Right atrium auricular region (tissue), 2 donors: ENCODE measurements at regions not wholly inside any gene's neighbourhood (a gene's known extent, or its start where the extent isn't known, plus 50 kb on each side); places are given as distances from the start of the nearest gene placed in this dataset.
"Not testable (repeated sequence)": the region's sequence is repeated elsewhere in the genome, so short reads cannot be mapped to it uniquely, and the experiment has no call there.

Experiments used
- DNase-seq: peaks from one replicate; pipeline ENCODE4 v3.0.0-alpha.2; 2019; ENCODE audit warnings: low spot score
- H3K27ac ChIP-seq, 2 donors: fragments of 200-600 bp; sonication (generic); 1 replicate in 1 of 2; 2 replicates in 1 of 2; pipeline ENCODE4 v1.5.1; 2016 to 2019
- H3K27me3 ChIP-seq, 2 donors: fragments of 200-600 bp; sonication (generic); one replicate each; pipeline versions ENCODE4 v1.5.1 to v1.6.0; 2017 to 2019
- H3K36me3 ChIP-seq: fragments of 200-600 bp; sonication (generic); one replicate; pipeline ENCODE4 v1.5.1; 2016
- H3K4me1 ChIP-seq, 2 donors: fragments of 200-600 bp; sonication (generic); one replicate each; pipeline versions ENCODE4 v1.5.1 to v1.6.0; 2017 to 2019
- H3K4me3 ChIP-seq, 2 donors: fragments of 200-600 bp; sonication (generic); 1 replicate in 1 of 2; 2 replicates in 1 of 2; pipeline ENCODE4 v1.5.1; 2017 to 2019; ENCODE audit warnings: mild to moderate bottlenecking in 1 of 2, moderate library complexity in 1 of 2
- H3K9me3 ChIP-seq, 2 donors: fragments of 200-600 bp; sonication (generic); one replicate each; pipeline ENCODE4 v1.5.1; 2019
- TF ChIP-seq, protein P1 (sequence below), 2 donors: fragments of 200-600 bp; sonication (generic); IDR thresholded peaks; one replicate each; pipeline ENCODE4 v1.5.1; 2019; ENCODE audit warnings: antibody characterized with exemption in 2 of 2

DNA sequence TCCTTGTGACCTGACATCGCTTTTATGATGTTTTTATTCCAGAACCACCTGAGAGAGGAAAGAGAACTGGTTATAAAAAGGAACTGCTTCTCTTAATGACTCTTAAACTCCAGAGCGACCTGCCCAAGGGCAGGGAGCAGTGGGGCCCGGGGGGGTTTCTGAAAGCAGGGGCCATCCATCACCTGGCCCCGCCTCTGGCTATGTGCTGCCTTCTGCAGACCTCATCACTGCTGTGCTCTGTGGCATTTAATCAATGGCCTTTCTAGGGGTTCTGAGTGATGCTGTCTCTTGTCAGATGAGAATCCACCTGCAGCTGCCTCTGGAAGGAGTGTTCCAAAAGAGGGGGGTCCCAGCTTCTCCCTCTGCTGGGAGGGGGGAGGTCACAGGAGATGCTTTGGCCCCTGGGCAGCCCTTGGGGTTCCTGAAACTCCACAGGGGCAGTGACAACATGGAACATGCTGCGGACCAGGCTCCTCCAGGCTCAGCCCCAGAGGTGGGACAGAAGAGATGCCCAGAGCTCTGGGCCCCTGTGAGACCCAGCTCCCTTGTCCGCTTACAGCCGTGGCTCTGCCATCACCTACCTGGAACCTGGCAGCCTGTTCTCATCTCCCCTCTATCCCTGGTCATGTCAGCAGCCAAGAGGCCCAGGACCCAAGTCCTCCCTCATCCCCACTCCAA, 177.1 kb upstream of the SULF2 start:
- Histone ChIP-seq H3K27me3 (no peaks in the 10 kb centered on the region), H3K4me3 (no peak overlapping the region), H3K36me3 (no peaks in the 10 kb centered on the region), H3K9me3 (no peaks in the 10 kb centered on the region), H3K27ac (no peak overlapping the region), H3K4me1 (no peaks in the 10 kb centered on the region)
- TF ChIP-seq, protein P1, sequence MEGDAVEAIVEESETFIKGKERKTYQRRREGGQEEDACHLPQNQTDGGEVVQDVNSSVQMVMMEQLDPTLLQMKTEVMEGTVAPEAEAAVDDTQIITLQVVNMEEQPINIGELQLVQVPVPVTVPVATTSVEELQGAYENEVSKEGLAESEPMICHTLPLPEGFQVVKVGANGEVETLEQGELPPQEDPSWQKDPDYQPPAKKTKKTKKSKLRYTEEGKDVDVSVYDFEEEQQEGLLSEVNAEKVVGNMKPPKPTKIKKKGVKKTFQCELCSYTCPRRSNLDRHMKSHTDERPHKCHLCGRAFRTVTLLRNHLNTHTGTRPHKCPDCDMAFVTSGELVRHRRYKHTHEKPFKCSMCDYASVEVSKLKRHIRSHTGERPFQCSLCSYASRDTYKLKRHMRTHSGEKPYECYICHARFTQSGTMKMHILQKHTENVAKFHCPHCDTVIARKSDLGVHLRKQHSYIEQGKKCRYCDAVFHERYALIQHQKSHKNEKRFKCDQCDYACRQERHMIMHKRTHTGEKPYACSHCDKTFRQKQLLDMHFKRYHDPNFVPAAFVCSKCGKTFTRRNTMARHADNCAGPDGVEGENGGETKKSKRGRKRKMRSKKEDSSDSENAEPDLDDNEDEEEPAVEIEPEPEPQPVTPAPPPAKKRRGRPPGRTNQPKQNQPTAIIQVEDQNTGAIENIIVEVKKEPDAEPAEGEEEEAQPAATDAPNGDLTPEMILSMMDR (IDR thresholded peaks at IDR 0.05) = no peak
- no peak for DNase-seq

DNA sequence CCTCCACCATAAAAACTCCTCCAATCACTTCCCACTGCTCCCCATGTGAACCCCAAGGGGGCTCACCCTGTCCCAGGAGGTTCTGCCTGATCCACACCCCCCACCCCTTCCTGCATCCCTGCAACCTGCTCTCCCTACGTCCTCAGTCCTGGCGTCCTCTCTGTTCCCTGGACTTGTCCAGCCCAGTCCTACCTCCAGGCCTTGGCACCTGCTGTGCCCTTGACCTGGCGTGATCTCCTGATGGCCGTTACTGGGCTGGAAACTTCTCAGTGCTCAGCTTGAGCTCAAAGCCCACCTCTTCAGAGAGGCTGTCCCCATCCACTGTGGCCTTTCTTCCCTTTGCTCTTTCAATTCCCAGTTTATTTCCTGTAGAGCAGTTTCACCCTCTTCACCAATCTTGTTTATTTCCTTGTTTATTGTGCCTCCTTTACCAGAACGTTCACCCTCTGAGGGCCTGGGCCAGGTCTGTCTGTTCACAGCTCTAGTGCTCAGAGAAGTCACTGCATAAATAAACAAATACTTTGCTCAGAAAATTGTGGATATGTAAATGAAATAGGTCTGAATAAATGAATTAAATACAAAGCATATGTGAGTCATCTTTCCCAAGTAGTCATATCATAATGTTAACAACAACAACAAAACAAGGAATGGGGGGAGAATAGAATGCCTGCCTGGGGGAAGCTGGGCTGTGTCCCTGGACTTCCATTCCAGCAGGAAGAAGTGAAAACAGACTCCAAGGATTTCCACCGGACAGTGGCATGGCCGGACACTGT, 175.7 kb upstream of the SULF2 start:
- Histone ChIP-seq H3K27me3 (no peaks in the 10 kb centered on the region), H3K4me1 (no peaks in the 10 kb centered on the region), H3K36me3 (no peaks in the 10 kb centered on the region), H3K27ac (no peak overlapping the region), H3K4me3 (no peak overlapping the region), H3K9me3 (no peaks in the 10 kb centered on the region)
- TF ChIP-seq, protein P1 (IDR thresholded peaks at IDR 0.05) = no peak
- DNase-seq = no peak

DNA sequence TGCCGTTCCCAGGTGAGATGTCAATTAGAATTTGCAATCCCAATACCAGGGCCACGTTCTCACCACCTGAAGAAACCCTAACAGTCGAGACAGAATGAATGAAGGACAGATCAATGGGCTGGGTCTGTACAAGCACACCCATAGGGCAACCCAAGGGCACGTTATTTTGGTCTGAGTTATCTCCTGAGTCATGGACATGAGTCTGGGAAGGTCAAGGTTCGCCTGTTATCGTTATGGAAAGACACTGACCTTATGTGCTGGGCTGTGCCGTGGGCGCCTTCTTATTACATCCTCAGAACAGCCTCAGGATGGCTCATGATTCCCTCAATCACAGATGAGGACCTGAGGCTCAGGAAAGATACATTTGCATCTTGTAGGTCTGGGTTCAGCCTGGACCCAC, 175.0 kb upstream of the SULF2 start:
- TF ChIP-seq, protein P1 (IDR thresholded peaks at IDR 0.05) = no peak
- Histone ChIP-seq H3K27me3 (no peaks in the 10 kb centered on the region), H3K4me3 (no peak overlapping the region), H3K27ac (no peak overlapping the region), H3K4me1 (no peaks in the 10 kb centered on the region), H3K36me3 (no peaks in the 10 kb centered on the region), H3K9me3 (no peaks in the 10 kb centered on the region)
- DNase-seq = no peak

DNA sequence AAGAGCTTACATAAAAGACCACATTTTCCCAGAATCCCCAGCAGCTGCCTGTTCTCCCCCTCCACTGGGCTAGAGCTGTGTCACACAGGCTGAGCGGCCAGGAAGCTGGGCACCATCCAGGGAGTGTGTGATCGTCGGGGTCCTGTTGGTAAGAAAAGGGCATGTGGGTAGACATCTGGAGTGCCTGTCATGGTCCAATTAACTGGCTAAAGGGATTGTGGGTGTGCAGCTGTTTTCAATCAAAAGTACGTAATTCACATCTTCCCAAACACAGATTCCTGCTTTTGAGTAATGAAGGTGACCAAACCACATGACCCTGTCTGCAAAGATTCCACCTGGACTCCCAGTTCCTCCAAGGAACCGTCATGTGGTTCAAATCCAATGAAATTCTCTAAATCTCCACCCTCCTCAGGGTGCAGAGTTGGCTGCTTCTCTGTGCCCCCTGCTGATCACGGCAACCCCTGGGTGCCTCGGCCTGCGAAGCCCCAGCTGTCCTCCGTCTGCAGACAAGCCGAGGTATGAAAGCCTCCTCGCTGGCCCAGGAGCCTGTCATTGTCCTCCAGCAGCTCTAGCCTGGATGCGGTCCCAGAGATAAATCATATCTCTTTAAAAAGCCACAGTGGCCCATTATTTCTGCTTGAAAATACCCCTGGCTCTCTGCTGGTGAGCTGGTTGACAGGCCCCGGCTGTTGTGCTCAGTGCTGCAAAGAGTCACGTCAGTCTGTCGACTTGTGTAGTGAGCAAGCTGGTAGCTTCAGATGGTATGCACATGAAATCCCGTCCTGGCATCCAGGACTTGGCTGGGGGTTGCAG, 172.9 kb upstream of the SULF2 start:
- DNase-seq, H3K9me3 ChIP-seq, H3K36me3 ChIP-seq, H3K27me3 ChIP-seq, H3K4me3 ChIP-seq, H3K4me1 ChIP-seq, H3K27ac ChIP-seq: not testable (repeated sequence)

DNA sequence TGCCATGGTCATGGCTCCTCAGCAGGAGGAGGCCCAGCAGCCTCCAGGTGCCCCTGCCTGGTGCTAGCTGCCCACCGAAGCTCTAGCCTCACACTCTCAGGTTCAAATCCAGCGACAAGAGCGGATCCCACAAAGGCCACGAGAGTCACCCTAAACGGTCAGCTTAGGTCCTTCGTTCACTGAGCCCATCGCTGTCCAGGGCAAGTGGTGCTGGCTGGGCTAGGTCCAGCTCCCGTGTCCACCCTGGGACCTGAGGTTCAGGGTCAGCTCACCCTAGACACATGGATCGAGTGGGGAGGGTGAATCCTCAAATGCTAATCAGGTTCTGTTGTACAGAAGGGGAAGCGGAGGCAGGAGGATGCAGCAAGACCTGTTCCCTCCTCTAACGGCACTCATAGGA, 171.9 kb upstream of the SULF2 start:
- Histone ChIP-seq H3K27ac (no peak overlapping the region), H3K27me3 (no peaks in the 10 kb centered on the region)
- DNase-seq = no peak

More for the DNA sequence above, 171.9 kb upstream of the SULF2 start:
- TF ChIP-seq, protein P1 (IDR thresholded peaks at IDR 0.05) = no peak
- Histone ChIP-seq H3K9me3 (no peaks in the 10 kb centered on the region), H3K4me3 (no peak overlapping the region), H3K4me1 (no peaks in the 10 kb centered on the region), H3K36me3 (no peaks in the 10 kb centered on the region)
